K562 (cell line): ENCODE measurements at regions not wholly inside any gene's neighbourhood (a gene's known extent, or its start where the extent isn't known, plus 50 kb on each side); places are given as distances from the start of the nearest gene placed in this dataset.

Experiments used
- ATAC-seq: fragments of 200-7000 bp; cut with Tn5 transposase; 3 replicates; pipeline ENCODE4 v1.9.1; 2020; ENCODE audit warnings: moderate library complexity
- BruUV-seq: library from RNA; stranded (reverse); fragments of 400-500 nt; replicated peaks from 2 replicates; lab custom pipeline; 2021; lab: Mats Ljungman, UMichigan
- CTCF ChIA-PET: fragments of 300-600 bp; formaldehyde crosslinking; extraction: SDS; loops from one replicate; lab custom pipeline; 2021; ENCODE audit warnings: low intra/inter-chr PET ratio; lab: Yijun Ruan, JAX
- POLR2A ChIA-PET: fragments of 300-600, 350-650 bp; sonication (Branson Sonifier 250); formaldehyde crosslinking; extraction: SDS; loops from one replicate; lab custom pipeline; 2021; ENCODE audit warnings: antibody characterized with exemption, inconsistent platforms; lab: Yijun Ruan, JAX
- DNase-seq, 4 experiments: peaks; one replicate each; pipeline versions ENCODE4 v3.0.0 to v3.0.0-alpha.2; 2011 to 2018; ENCODE audit warnings: low spot score in 3 of 4, mixed read lengths in 3 of 4; ENCODE audit errors: extremely low read depth in 1 of 4
- FAIRE-seq: peaks from 2 replicates; lab custom pipeline; 2011; peaks lifted over from hg19 to GRCh38; lab: Jason Lieb, UNC
- H2AFZ ChIP-seq: 2 replicates; pipeline ENCODE4 v1.6.0; 2011; ENCODE audit warnings: low read depth, low read length, control low read depth, inconsistent platforms
- H3K27ac ChIP-seq: fragments of 200-600 bp; 3 replicates; pipeline ENCODE4 v1.8.0; 2011; ENCODE audit warnings: low read depth, mild to moderate bottlenecking, control low read depth, inconsistent platforms, low read length, moderate library complexity, mixed read lengths; ENCODE audit errors: extremely low read depth
- H3K27me3 ChIP-seq, 2 experiments: fragments of 300-600 bp in 1 of 2; 2 replicates in 1 of 2; 3 replicates in 1 of 2; pipeline versions ENCODE4 v1.6.0 to v1.8.0; 2011; ENCODE audit warnings: inconsistent platforms in 2 of 2, low read length in 2 of 2, mild to moderate bottlenecking in 1 of 2, mixed read lengths in 1 of 2, moderate library complexity in 1 of 2; ENCODE audit not compliant: control insufficient read depth in 2 of 2, insufficient read depth in 2 of 2
- H3K36me3 ChIP-seq: fragments of 300-600 bp; 3 replicates; pipeline ENCODE4 v1.8.0; 2011; ENCODE audit warnings: mild to moderate bottlenecking, low read length, inconsistent platforms; ENCODE audit not compliant: control insufficient read depth, insufficient read depth
- H3K4me1 ChIP-seq, 2 experiments: fragments of 200-600 bp in 1 of 2; replicated peaks in 1 of 2; 2 replicates in 1 of 2; 3 replicates in 1 of 2; pipeline versions ENCODE4 v1.5.1 to v1.8.0; 2011; ENCODE audit warnings: inconsistent platforms in 2 of 2, low read length in 2 of 2, mild to moderate bottlenecking in 1 of 2, mixed read lengths in 1 of 2, moderate library complexity in 1 of 2; ENCODE audit not compliant: control insufficient read depth in 2 of 2, insufficient read depth in 2 of 2
- H3K4me2 ChIP-seq: 2 replicates; pipeline ENCODE4 v1.6.1; 2011; ENCODE audit warnings: low read length, control low read depth, inconsistent platforms, mixed read lengths; ENCODE audit not compliant: insufficient read depth
- H3K4me3 ChIP-seq: fragments of 200-600 bp; sonication (generic), shearing (Covaris generic); 2 replicates; pipeline ENCODE4 v1.5.1; 2016; ENCODE audit warnings: control low read depth, inconsistent platforms
- H3K79me2 ChIP-seq: fragments of 200-600 bp; 3 replicates; pipeline ENCODE4 v1.8.0; 2011; ENCODE audit warnings: low read length, inconsistent platforms; ENCODE audit not compliant: control insufficient read depth, insufficient read depth
- H3K9ac ChIP-seq, 2 experiments: 2 replicates each; pipeline versions ENCODE4 v1.6.0 to v1.6.1; 2011; ENCODE audit warnings: low read depth in 2 of 2, low read length in 2 of 2, control low read depth in 1 of 2, inconsistent platforms in 1 of 2, mild to moderate bottlenecking in 1 of 2, mixed read lengths in 1 of 2; ENCODE audit not compliant: insufficient read depth in 1 of 2
- H3K9me1 ChIP-seq: one replicate; pipeline ENCODE4 v1.6.0; 2011; ENCODE audit warnings: inconsistent platforms, mild to moderate bottlenecking, low read length, moderate library complexity; ENCODE audit not compliant: control insufficient read depth, insufficient read depth
- H3K9me3 ChIP-seq: replicated peaks from 2 replicates; pipeline ENCODE4 v1.5.1; 2011; ENCODE audit warnings: low read depth, low read length, inconsistent platforms; ENCODE audit not compliant: control insufficient read depth, insufficient read depth
- H4K20me1 ChIP-seq: replicated peaks from 2 replicates; pipeline ENCODE4 v1.6.1; 2011; ENCODE audit warnings: low read length, inconsistent platforms, mixed read lengths; ENCODE audit not compliant: control insufficient read depth, insufficient read depth
- BDP1 ChIP-seq: IDR thresholded peaks from 3 replicates; pipeline ENCODE4 v1.6.1; 2011; ENCODE audit not compliant: insufficient read length, insufficient read depth
- E2F4 ChIP-seq: sonication (generic); formaldehyde crosslinking; IDR thresholded peaks from 2 replicates; pipeline ENCODE4 v1.8.0; 2022; ENCODE audit warnings: mild to moderate bottlenecking, low read depth, missing genetic modification reagents
- GTF2A2 ChIP-seq: IDR thresholded peaks from 2 replicates; pipeline ENCODE4 v1.6.1; 2016; ENCODE audit warnings: mild to moderate bottlenecking, missing genetic modification characterization, missing compliant biosample characterization
- HMG20B ChIP-seq: fragments of 250-450 bp; sonication (Bioruptor Pico); IDR thresholded peaks from 2 replicates; pipeline ENCODE4 v1.5.0; 2021; ENCODE audit warnings: mild to moderate bottlenecking
- MCM7 ChIP-seq, 2 experiments: fragments of 450-650 bp; IDR thresholded peaks; 2 replicates each; pipeline ENCODE4 v1.6.1; 2016 to 2018
- SPI1 ChIP-seq: IDR thresholded peaks from 2 replicates; pipeline ENCODE4 v1.6.1; 2011; ENCODE audit warnings: low read depth, low read length, control low read depth, borderline replicate concordance
- WGBS: fragments of 100-300 bp; shearing (Covaris generic); methylation state at CpG from one replicate; pipeline ENCODE4 v1.1.6; 2016; ENCODE audit warnings: low coverage, mixed read lengths; ENCODE audit not compliant: insufficient coverage; ENCODE audit errors: missing lambda C conversion rate; 5-methylcytosine and 5-hydroxymethylcytosine counted together
- in situ Hi-C: fragments of 300-500 bp; cut with MboI; formaldehyde crosslinking; loops from 4 replicates; pipeline ENCODE4 v1.15.0; 2018; ENCODE audit warnings: inconsistent platforms, mixed read lengths
- intact Hi-C: fragments of 100-400 bp; cut with micrococcal nuclease; formaldehyde crosslinking; loops from 2 replicates; pipeline ENCODE4 v1.14.2; 2022

- Histone ChIP-seq H4K20me1 (no peaks in the 10 kb centered on the region), H3K9ac (no peak overlapping the region), H3K36me3 (no peaks in the 10 kb centered on the region), H3K79me2 (no peaks in the 10 kb centered on the region), H3K4me2 (no peak overlapping the region), H3K9me1 (no peaks in the 10 kb centered on the region), H3K4me1 (no peaks in the 10 kb centered on the region), H3K4me3 (no peak overlapping the region), H2AFZ (no peak overlapping the region), H3K27me3 (0 out of 5 replicates have a peak, but pooled peaks cover 0 to 5% of the 10 kb centered on the region in 2 experiments), H3K9me3 (no peaks in the 10 kb centered on the region), H3K27ac (no peak overlapping the region)
- DNase-seq, result no peak
- in situ Hi-C loops (no loop called here), intact Hi-C loops (no loop called here)
- BruUV-seq, result no TSS peak
- FAIRE-seq, result no peak
- POLR2A ChIA-PET, result no interaction called here
- no peak for ATAC-seq
- CTCF ChIA-PET, result no interaction called here
- 0% methylated on average over 1 of the region's 1 CpG for WGBS
- TF ChIP-seq HMG20B (CRISPR knock-in tag), result no peak
- no peak for TF ChIP-seq E2F4
- TF ChIP-seq SPI1, result peak; percentile 67; the same call in 1 of the 2 replicates
- no peak for TF ChIP-seq MCM7 (IDR thresholded peaks at IDR 0.05)
- no peak for TF ChIP-seq BDP1
- no peak for TF ChIP-seq GTF2A2 (tag)
Measured at GRCh38 chr3:177725165-177725564, 527.9 kb upstream of the TBL1XR1 start.
